OCI-LY1 (cell line): ENCODE measurements at regions not wholly inside any gene's neighbourhood (a gene's known extent, or its start where the extent isn't known, plus 50 kb on each side); places are given as distances from the start of the nearest gene placed in this dataset.

Source experiments
- EZH2 ChIP-seq: fragments of 200-600 bp; sonication (generic), shearing (Covaris generic); IDR thresholded peaks from 2 replicates; pipeline ENCODE4 v1.8.0; 2017; ENCODE audit warnings: borderline replicate concordance, mixed run types, mild to moderate bottlenecking, antibody characterized with exemption, low read length, moderate library complexity, mixed read lengths
- TF ChIP-seq, protein P1 (sequence below): fragments of 200-600 bp; sonication (generic), shearing (Covaris generic); IDR thresholded peaks from 2 replicates; pipeline ENCODE4 v1.5.1; 2017; ENCODE audit warnings: mild to moderate bottlenecking, antibody characterized with exemption, low read length, moderate library complexity, mixed read lengths

DNA sequence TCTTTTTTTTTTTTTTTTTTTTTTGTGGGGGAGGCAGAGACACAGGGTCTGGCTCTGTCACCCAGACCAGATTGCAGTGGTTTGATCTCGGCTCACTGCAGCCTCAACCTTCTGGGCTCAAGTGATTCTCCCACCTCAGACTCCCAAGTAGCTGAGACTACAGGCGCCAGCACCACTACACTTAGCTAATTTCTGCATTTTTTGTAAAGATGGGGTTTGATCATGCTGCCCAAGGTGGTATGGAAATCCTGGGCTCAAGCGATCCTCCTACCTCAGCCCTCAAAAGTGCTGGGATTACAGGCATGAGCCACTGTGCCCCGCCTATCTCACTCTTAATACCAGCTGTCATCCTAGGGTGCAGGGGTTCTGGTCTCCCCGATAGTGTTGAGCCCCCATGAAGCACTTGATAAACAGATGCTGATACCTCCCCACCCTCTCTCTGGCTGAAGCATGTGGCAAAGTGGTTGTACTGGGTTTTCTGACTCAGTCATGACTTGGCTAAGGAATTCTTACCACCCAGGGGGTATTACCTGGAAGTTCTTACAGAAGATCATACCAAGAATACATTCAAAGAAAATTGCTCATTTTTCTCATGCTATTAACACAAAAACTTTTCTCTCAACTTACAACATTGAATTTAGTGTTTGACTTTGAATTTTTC is 110.2 kb upstream of the DAPK1 start:
- TF ChIP-seq, protein P1, sequence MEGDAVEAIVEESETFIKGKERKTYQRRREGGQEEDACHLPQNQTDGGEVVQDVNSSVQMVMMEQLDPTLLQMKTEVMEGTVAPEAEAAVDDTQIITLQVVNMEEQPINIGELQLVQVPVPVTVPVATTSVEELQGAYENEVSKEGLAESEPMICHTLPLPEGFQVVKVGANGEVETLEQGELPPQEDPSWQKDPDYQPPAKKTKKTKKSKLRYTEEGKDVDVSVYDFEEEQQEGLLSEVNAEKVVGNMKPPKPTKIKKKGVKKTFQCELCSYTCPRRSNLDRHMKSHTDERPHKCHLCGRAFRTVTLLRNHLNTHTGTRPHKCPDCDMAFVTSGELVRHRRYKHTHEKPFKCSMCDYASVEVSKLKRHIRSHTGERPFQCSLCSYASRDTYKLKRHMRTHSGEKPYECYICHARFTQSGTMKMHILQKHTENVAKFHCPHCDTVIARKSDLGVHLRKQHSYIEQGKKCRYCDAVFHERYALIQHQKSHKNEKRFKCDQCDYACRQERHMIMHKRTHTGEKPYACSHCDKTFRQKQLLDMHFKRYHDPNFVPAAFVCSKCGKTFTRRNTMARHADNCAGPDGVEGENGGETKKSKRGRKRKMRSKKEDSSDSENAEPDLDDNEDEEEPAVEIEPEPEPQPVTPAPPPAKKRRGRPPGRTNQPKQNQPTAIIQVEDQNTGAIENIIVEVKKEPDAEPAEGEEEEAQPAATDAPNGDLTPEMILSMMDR, result no peak
- no peak for TF ChIP-seq EZH2
